Neuronal stem cell (in vitro differentiated cells): ENCODE measurements at regions not wholly inside any gene's neighbourhood (a gene's known extent, or its start where the extent isn't known, plus 50 kb on each side); places are given as distances from the start of the nearest gene placed in this dataset.

Experiments used
- DNase-seq: peaks from one replicate; pipeline ENCODE4 v3.0.0-alpha.2; 2013; ENCODE audit warnings: low spot score
- H2AFZ ChIP-seq: one replicate; pipeline ENCODE4 v1.6.1; 2013; ENCODE audit warnings: mild to moderate bottlenecking, low read length, inconsistent platforms
- H2AK5ac ChIP-seq: 2 replicates; pipeline ENCODE4 v1.6.1; 2013; ENCODE audit warnings: low read depth, mild to moderate bottlenecking, inconsistent platforms, low read length, moderate library complexity, mixed read lengths
- H2BK120ac ChIP-seq: 2 replicates; pipeline ENCODE4 v1.6.1; 2013; ENCODE audit warnings: low read depth, mild to moderate bottlenecking, inconsistent platforms, low read length, moderate library complexity, mixed read lengths
- H2BK12ac ChIP-seq: one replicate; pipeline ENCODE4 v1.6.1; 2013; ENCODE audit warnings: low read length, inconsistent platforms
- H2BK15ac ChIP-seq: 2 replicates; pipeline ENCODE4 v1.6.1; 2013; ENCODE audit warnings: mild to moderate bottlenecking, low read length, inconsistent platforms, mixed read lengths
- H2BK5ac ChIP-seq: one replicate; pipeline ENCODE4 v1.6.1; 2013; ENCODE audit warnings: inconsistent platforms, mild to moderate bottlenecking, low read length, moderate library complexity
- H3K14ac ChIP-seq: one replicate; pipeline ENCODE4 v1.6.1; 2013; ENCODE audit warnings: low read length, inconsistent platforms
- H3K18ac ChIP-seq: 2 replicates; pipeline ENCODE4 v1.6.1; 2013; ENCODE audit warnings: low read length, inconsistent platforms
- H3K23ac ChIP-seq: 2 replicates; pipeline ENCODE4 v1.6.1; 2013; ENCODE audit warnings: low read depth, mild to moderate bottlenecking, mixed read lengths, low read length, inconsistent platforms; ENCODE audit not compliant: poor library complexity
- H3K27ac ChIP-seq: replicated peaks from 3 replicates; pipeline ENCODE4 v1.5.1; 2013; ENCODE audit warnings: low read length, inconsistent platforms
- H3K27me3 ChIP-seq, 3 experiments: 2 replicates each; pipeline ENCODE4 v1.6.1; 2013; ENCODE audit warnings: low read length in 3 of 3, mild to moderate bottlenecking in 2 of 3, inconsistent platforms in 1 of 3, low read depth in 1 of 3, mixed read lengths in 1 of 3, moderate library complexity in 1 of 3; ENCODE audit not compliant: control insufficient read depth in 3 of 3, insufficient read depth in 3 of 3
- H3K36me3 ChIP-seq, 2 donors: replicated peaks in 1 of 2; 2 replicates each; pipeline ENCODE4 v1.6.1; 2013; ENCODE audit warnings: low read length in 2 of 2; ENCODE audit not compliant: control insufficient read depth in 2 of 2, insufficient read depth in 2 of 2
- H3K4ac ChIP-seq: 2 replicates; pipeline ENCODE4 v1.6.1; 2013; ENCODE audit warnings: inconsistent platforms, mild to moderate bottlenecking, low read length, moderate library complexity
- H3K4me1 ChIP-seq, 2 donors: 1 replicate in 1 of 2; 2 replicates in 1 of 2; pipeline ENCODE4 v1.6.1; 2013; ENCODE audit warnings: low read length in 2 of 2, low read depth in 1 of 2; ENCODE audit not compliant: control insufficient read depth in 2 of 2, insufficient read depth in 1 of 2
- H3K4me2 ChIP-seq: one replicate; pipeline ENCODE4 v1.6.1; 2013; ENCODE audit warnings: mild to moderate bottlenecking, low read length, inconsistent platforms; ENCODE audit not compliant: insufficient read depth, poor library complexity, severe bottlenecking
- H3K4me3 ChIP-seq, 2 donors: 2 replicates each; pipeline ENCODE4 v1.5.1; 2013; ENCODE audit warnings: low read length in 2 of 2, mild to moderate bottlenecking in 2 of 2, inconsistent platforms in 1 of 2, moderate library complexity in 1 of 2
- H3K79me1 ChIP-seq: one replicate; pipeline ENCODE4 v1.6.1; 2013; ENCODE audit warnings: low read depth, mild to moderate bottlenecking, inconsistent platforms, low read length, moderate library complexity
- H3K9ac ChIP-seq: one replicate; pipeline ENCODE4 v1.6.1; 2013; ENCODE audit warnings: mild to moderate bottlenecking, low read depth, low read length, inconsistent platforms; ENCODE audit not compliant: poor library complexity
- H3K9me3 ChIP-seq, 2 donors: replicated peaks in 1 of 2; 2 replicates each; pipeline versions ENCODE3 to v1.6.1; 2013; ENCODE audit warnings: low read length in 2 of 2, mild to moderate bottlenecking in 2 of 2, inconsistent platforms in 1 of 2, low read depth in 1 of 2, mixed read lengths in 1 of 2, moderate library complexity in 1 of 2; ENCODE audit not compliant: control insufficient read depth in 2 of 2, insufficient read depth in 1 of 2
- H4K8ac ChIP-seq: one replicate; pipeline ENCODE4 v1.6.1; 2013; ENCODE audit warnings: low read depth, mild to moderate bottlenecking, inconsistent platforms, low read length, moderate library complexity
- H4K91ac ChIP-seq: one replicate; pipeline ENCODE4 v1.6.1; 2013; ENCODE audit warnings: low read length, low read depth, mild to moderate bottlenecking, inconsistent platforms; ENCODE audit not compliant: poor library complexity
- WGBS, 2 donors: extraction: QIAGEN DNeasy Blood & Tissue Kit; methylation state at CpG; one replicate each; pipeline ENCODE4 v1.1.7; 2013; ENCODE audit warnings: missing lambda C conversion rate in 2 of 2, mixed read lengths in 1 of 2; ENCODE audit not compliant: insufficient read length in 2 of 2, insufficient replicate concordance in 1 of 2; ENCODE audit errors: extremely low coverage in 2 of 2; 5-methylcytosine and 5-hydroxymethylcytosine counted together

DNA sequence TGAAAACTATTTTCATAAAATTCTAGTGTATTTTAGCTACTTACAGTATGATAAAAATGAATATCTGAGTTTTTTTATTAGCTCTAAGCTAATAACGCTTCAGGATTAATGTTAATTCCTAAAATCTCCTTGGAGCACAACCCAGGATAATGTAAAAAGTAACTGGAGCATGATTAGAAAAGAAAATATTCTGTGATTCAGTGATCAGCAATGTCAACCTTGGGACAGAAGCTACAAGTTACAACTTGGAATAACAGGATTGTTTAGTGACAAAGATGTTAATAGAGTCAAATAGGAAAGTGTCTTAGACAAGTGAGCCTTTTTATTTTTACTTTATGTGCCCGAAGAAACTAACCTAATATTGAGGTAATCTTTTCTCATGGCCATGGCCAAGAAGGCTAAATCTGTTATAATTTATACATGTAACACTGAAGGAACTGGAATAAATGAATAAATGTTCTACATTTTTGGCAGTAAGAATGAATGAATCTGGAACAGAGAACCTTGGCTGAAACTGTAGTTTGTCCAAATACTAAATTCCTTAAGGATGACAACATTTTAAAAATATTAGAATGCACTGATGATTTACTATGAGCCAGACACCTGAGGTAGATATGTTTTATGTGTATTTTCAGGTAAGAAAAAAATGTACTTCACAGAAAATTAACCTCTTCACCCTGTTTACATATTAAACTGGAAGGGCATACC is 994.0 kb downstream of the GRIK2 start:
- H4K8ac ChIP-seq = no peak overlapping the region
- H3K27me3 ChIP-seq = no peaks in the 10 kb centered on the region
- no peak for DNase-seq
- no peak overlapping the region for H3K4me3 ChIP-seq
- H2BK12ac ChIP-seq = no peak overlapping the region
- no peak overlapping the region for H3K9ac ChIP-seq
- no peak overlapping the region for H3K4me2 ChIP-seq
- H2AK5ac ChIP-seq = no peak overlapping the region
- H3K36me3 ChIP-seq = no peaks in the 10 kb centered on the region
- no peak overlapping the region for H3K18ac ChIP-seq
- no peaks in the 10 kb centered on the region for H3K79me1 ChIP-seq
- no peak overlapping the region for H2BK120ac ChIP-seq
- H2BK5ac ChIP-seq = no peak overlapping the region
- H2BK15ac ChIP-seq = no peak overlapping the region
- no peak overlapping the region for H3K4ac ChIP-seq
- no peak overlapping the region for H3K14ac ChIP-seq
- H3K27ac ChIP-seq = no peak overlapping the region
- no peak overlapping the region for H3K23ac ChIP-seq
- H4K91ac ChIP-seq = no peak overlapping the region
- H3K9me3 ChIP-seq = no peaks in the 10 kb centered on the region
- no CpG with 5 or more reads among the region's 2 CpGs for WGBS, 2 donors
- H3K4me1 ChIP-seq = no peaks in the 10 kb centered on the region
- H2AFZ ChIP-seq = no peak overlapping the region

DNA sequence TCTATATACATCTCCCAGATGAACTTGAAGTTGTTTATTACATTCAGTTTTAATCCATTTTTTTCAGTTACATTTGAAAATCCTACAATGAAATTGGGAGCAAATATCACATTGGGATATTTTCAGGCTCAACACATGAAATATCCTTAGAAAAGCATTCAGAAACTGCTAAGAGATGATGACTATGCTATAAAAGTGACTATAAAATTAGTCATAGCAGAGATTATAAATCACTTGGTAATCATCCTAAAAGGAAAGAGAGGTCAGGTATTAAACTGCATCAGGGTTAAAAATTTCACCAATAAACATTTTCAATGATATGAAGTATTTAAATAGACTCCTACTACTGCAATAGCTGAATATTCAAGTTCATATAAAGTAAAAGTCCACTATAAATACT is 987.7 kb downstream of the GRIK2 start:
- Histone ChIP-seq H3K4me2 (no peak overlapping the region), H2BK5ac (no peak overlapping the region)

DNA sequence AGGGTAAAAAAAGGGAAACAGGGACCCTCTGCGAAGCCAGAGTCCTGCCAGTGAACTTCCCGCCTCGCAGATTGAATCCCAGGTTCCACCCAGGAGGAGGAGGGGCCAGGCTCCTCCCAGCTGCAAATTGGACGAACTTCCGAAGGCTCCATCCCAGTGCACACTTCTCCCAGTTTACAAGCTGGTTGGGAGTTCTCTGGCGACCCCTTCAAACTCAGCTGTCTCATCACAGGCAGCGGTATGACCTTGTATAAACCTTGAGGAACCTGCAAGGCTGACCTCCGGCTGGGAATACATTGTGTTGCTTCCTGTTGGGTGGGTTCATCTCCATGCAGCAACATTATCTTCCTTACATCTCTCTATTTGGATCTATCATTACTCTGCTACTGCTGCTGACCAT is 962.7 kb downstream of the GRIK2 start:
- no peaks in the 10 kb centered on the region for H3K36me3 ChIP-seq
- no peak overlapping the region for H3K4ac ChIP-seq
- H3K27me3 ChIP-seq = no peaks in the 10 kb centered on the region
- H2BK5ac ChIP-seq = no peak overlapping the region
- no peak overlapping the region for H3K18ac ChIP-seq
- H3K9ac ChIP-seq = no peak overlapping the region
- H3K27ac ChIP-seq = no peak overlapping the region
- H3K14ac ChIP-seq = no peak overlapping the region
- H4K91ac ChIP-seq = no peak overlapping the region
- no CpG with 5 or more reads among the region's 8 CpGs for WGBS, 2 donors
- peak overlapping the region; percentile 29 for H2AFZ ChIP-seq
- H3K4me2 ChIP-seq = no peak overlapping the region
- no peaks in the 10 kb centered on the region for H3K79me1 ChIP-seq
- H3K23ac ChIP-seq = no peak overlapping the region
- H2BK120ac ChIP-seq = no peak overlapping the region
- no peak overlapping the region for H4K8ac ChIP-seq
- no peak overlapping the region for H2AK5ac ChIP-seq
- no peak overlapping the region for H2BK12ac ChIP-seq
- no peak for DNase-seq
- no peak overlapping the region for H3K4me3 ChIP-seq
- no peaks in the 10 kb centered on the region for H3K9me3 ChIP-seq
- H2BK15ac ChIP-seq = no peak overlapping the region
- no peaks in the 10 kb centered on the region for H3K4me1 ChIP-seq

More for the DNA sequence above, 987.7 kb downstream of the GRIK2 start:
- no peak for DNase-seq
- no peaks in the 10 kb centered on the region for H3K4me1 ChIP-seq
- no peak overlapping the region for H2AFZ ChIP-seq
- no peak overlapping the region for H3K4me3 ChIP-seq
- no peak overlapping the region for H3K23ac ChIP-seq
- no peak overlapping the region for H3K9ac ChIP-seq
- H2BK15ac ChIP-seq = no peak overlapping the region
- H2AK5ac ChIP-seq = no peak overlapping the region
- H3K18ac ChIP-seq = no peak overlapping the region
- H3K4ac ChIP-seq = no peak overlapping the region
- no peaks in the 10 kb centered on the region for H3K9me3 ChIP-seq
- no peak overlapping the region for H2BK12ac ChIP-seq
- H3K27ac ChIP-seq = no peak overlapping the region
- no peak overlapping the region for H2BK120ac ChIP-seq
- H4K91ac ChIP-seq = no peak overlapping the region
- no peaks in the 10 kb centered on the region for H3K79me1 ChIP-seq
- no peak overlapping the region for H4K8ac ChIP-seq
- no peaks in the 10 kb centered on the region for H3K36me3 ChIP-seq
- H3K14ac ChIP-seq = no peak overlapping the region
- no peaks in the 10 kb centered on the region for H3K27me3 ChIP-seq

DNA sequence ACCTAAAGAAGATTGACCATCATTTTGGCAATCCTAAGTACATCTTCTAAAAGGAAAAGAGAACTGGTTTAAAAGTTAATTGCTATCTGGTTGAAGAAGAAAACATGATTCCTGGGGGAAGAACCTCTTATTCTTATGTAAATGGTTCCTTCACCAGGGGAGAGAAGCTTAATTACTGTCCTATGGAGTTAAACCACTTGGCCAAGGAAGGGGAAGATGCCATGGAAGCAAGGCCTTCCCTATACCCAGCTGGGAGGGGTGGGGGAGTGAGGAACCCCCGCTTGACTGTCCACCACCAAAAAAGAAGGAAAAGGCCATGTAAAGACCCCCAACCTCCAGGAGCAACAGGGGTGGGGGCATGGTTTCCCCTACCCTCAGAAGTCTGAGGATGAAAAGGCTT is 962.1 kb downstream of the GRIK2 start:
- Histone ChIP-seq H3K27me3 (no peaks in the 10 kb centered on the region), H3K23ac (no peak overlapping the region), H3K9me3 (no peaks in the 10 kb centered on the region), H2BK12ac (no peak overlapping the region), H3K79me1 (no peaks in the 10 kb centered on the region), H3K27ac (no peak overlapping the region), H3K9ac (no peak overlapping the region), H3K36me3 (no peaks in the 10 kb centered on the region), H2AK5ac (no peak overlapping the region), H2BK5ac (no peak overlapping the region), H2BK120ac (no peak overlapping the region), H3K4me1 (no peaks in the 10 kb centered on the region), H3K4me3 (no peak overlapping the region), H3K18ac (no peak overlapping the region), H2AFZ (no peak overlapping the region), H2BK15ac (no peak overlapping the region), H4K91ac (no peak overlapping the region), H3K4me2 (no peak overlapping the region), H4K8ac (no peak overlapping the region), H3K4ac (no peak overlapping the region), H3K14ac (no peak overlapping the region)
- WGBS, 2 donors = no CpG with 5 or more reads among the region's 1 CpG
- DNase-seq = no peak
